ENCODE measurements at regions not wholly inside any gene's neighbourhood (a gene's known extent, or its start where the extent isn't known, plus 50 kb on each side); places are given as distances from the start of the nearest gene placed in this dataset.

GRCh38 chr9:105114964-105115728 is 129.3 kb upstream of the SLC44A1 start:
- TF ChIP-seq POLR2AphosphoS5 (IDR thresholded peaks at IDR 0.05; ENCODE audit: borderline replicate concordance, low read depth, low read length): no peak
- no peak for TF ChIP-seq EZH2 (IDR thresholded peaks at IDR 0.05)
- TF ChIP-seq FOXP2 (optimal IDR thresholded peaks at IDR 0.05; ENCODE audit: control extremely low read depth, extremely low read length, insufficient read depth): no peak

Data from SK-N-MC (cell line).